ENCODE measurements at regions not wholly inside any gene's neighbourhood (a gene's known extent, or its start where the extent isn't known, plus 50 kb on each side); places are given as distances from the start of the nearest gene placed in this dataset.

GRCh38 chr1:238241607-238242006 lies 350.9 kb upstream of the ZP4 start:
- ChIA-PET CTCF (no interaction called here), POLR2A (no interaction called here)
- Histone ChIP-seq H4K20me1 (replicated peaks; ENCODE audit: control insufficient read depth, extremely low read depth, insufficient read depth, low read length) (no peaks in the 10 kb centered on the region), H3K9ac (replicated peaks; ENCODE audit: extremely low read depth, insufficient read depth, low read length) (no peak overlapping the region), H3K27me3 (ENCODE audit: control insufficient read depth in 2 of 2, insufficient read depth in 2 of 2, low read length in 2 of 2) (no peaks in the 10 kb centered on the region), H3K4me2 (ENCODE audit: insufficient read depth, low read length) (no peak overlapping the region), H3K9me1 (replicated peaks; ENCODE audit: control insufficient read depth, extremely low read depth, insufficient read depth, low read length) (no peaks in the 10 kb centered on the region), H3K4me3 (replicated peaks in 1 of 3; ENCODE audit: insufficient read depth in 1 of 3, low read depth in 1 of 3, low read length in 3 of 3) (no peak overlapping the region), H3K36me3 (ENCODE audit: control insufficient read depth in 2 of 2, extremely low read depth in 1 of 2, insufficient read depth in 2 of 2, low read length in 2 of 2) (no peaks in the 10 kb centered on the region), H3K4me1 (ENCODE audit: control insufficient read depth, extremely low read depth, insufficient read depth, low read length) (no peaks in the 10 kb centered on the region), H3K9me3 (replicated peaks; ENCODE audit: control insufficient read depth, insufficient read depth, low read length) (peaks cover 2% of the 10 kb centered on the region), H3K79me2 (ENCODE audit: control insufficient read depth, insufficient read depth, low read length) (no peaks in the 10 kb centered on the region), H3K27ac (ENCODE audit: insufficient read depth, low read depth, low read length) (no peak overlapping the region), H2AFZ (ENCODE audit: low read depth, low read length) (no peak overlapping the region)
- intact Hi-C loops (cut with micrococcal nuclease) = no loop called here
- no peak for TF ChIP-seq MAX (IDR thresholded peaks at IDR 0.05; ENCODE audit: insufficient read depth, insufficient read length)
- TF ChIP-seq GATA2 (IDR thresholded peaks at IDR 0.05; ENCODE audit: insufficient read depth, insufficient read length, low read depth, low read length) = no peak
- TF ChIP-seq JUN (IDR thresholded peaks at IDR 0.05; ENCODE audit: borderline replicate concordance, insufficient read depth, insufficient read length, low read depth) = no peak
- TF ChIP-seq MYC (IDR thresholded peaks at IDR 0.05; ENCODE audit: low read depth, low read length) = no peak
- TF ChIP-seq EZH2 (IDR thresholded peaks at IDR 0.05; ENCODE audit: borderline replicate concordance, low read depth, low read length, severe bottlenecking) = no peak
- TF ChIP-seq POLR2AphosphoS5 (IDR thresholded peaks at IDR 0.05; ENCODE audit: insufficient read depth, low read depth, low read length) = no peak
- TF ChIP-seq POLR2A (IDR thresholded peaks at IDR 0.05; ENCODE audit: low read depth, low read length) = no peak
- TF ChIP-seq CTCF (IDR thresholded peaks at IDR 0.05; ENCODE audit: extremely low read depth in 1 of 2, insufficient read depth in 1 of 2, low read depth in 1 of 2, low read length in 2 of 2) = no peak
- no peak for TF ChIP-seq FOS (IDR thresholded peaks at IDR 0.05; ENCODE audit: borderline replicate concordance, insufficient read depth, low read length)
- dilution Hi-C loops (cut with MboI; ENCODE audit: extremely low pct_ligation_motif_present, low sequenced_read_pairs) = no loop called here
- DNase-seq (ENCODE audit: low read depth, low spot score) = no peak
- BruUV-seq (replicated peaks) = no TSS peak
- no peak for FAIRE-seq

Data from endothelial cell of umbilical vein (primary cell).